HL-60 (cell line): ENCODE measurements at regions not wholly inside any gene's neighbourhood (a gene's known extent, or its start where the extent isn't known, plus 50 kb on each side); places are given as distances from the start of the nearest gene placed in this dataset.

Experiments
- DNase-seq, 2 experiments: peaks; one replicate each; pipeline ENCODE4 v3.0.0-alpha.2; 2010 to 2020; ENCODE audit warnings: low read depth in 1 of 2, low spot score in 1 of 2
- H3K27ac ChIP-seq: fragments of 250-450 bp; sonication (Bioruptor Pico); replicated peaks from 2 replicates; pipeline ENCODE4 v1.5.1; 2020; ENCODE audit warnings: mild to moderate bottlenecking, moderate library complexity
- H3K27me3 ChIP-seq: fragments of 250-450 bp; sonication (Bioruptor Pico); 2 replicates; pipeline ENCODE4 v1.5.1; 2021; ENCODE audit warnings: mild to moderate bottlenecking, moderate library complexity; ENCODE audit not compliant: insufficient read depth, poor library complexity, severe bottlenecking
- H3K4me3 ChIP-seq: replicated peaks from 2 replicates; pipeline ENCODE4 v1.5.1; 2011; ENCODE audit warnings: mild to moderate bottlenecking, control low read depth, low read length; ENCODE audit not compliant: insufficient read depth
- CTCF ChIP-seq: IDR thresholded peaks from one replicate; pipeline ENCODE4 v1.5.1; 2011; ENCODE audit warnings: low read length, control low read depth, inconsistent platforms; ENCODE audit not compliant: insufficient read depth
- GABPA ChIP-seq: IDR thresholded peaks from 2 replicates; pipeline ENCODE4 v1.6.1; 2012; ENCODE audit warnings: low read depth
- POLR2AphosphoS5 ChIP-seq: IDR thresholded peaks from 2 replicates; pipeline ENCODE4 v1.6.1; 2012; ENCODE audit warnings: low read depth
- REST ChIP-seq: IDR thresholded peaks from 2 replicates; pipeline ENCODE4 v1.6.1; 2012; ENCODE audit warnings: low read depth; ENCODE audit not compliant: insufficient replicate concordance
- SPI1 ChIP-seq: IDR thresholded peaks from 2 replicates; pipeline ENCODE4 v1.6.1; 2012; ENCODE audit warnings: low read depth, mild to moderate bottlenecking, borderline replicate concordance

- Histone ChIP-seq H3K27me3 (no peaks in the 10 kb centered on the region), H3K27ac (no peak overlapping the region), H3K4me3 (no peak overlapping the region)
- TF ChIP-seq SPI1 (no peak), CTCF (no peak), REST (no peak), GABPA (no peak), POLR2AphosphoS5 (no peak)
- no peak for DNase-seq
Observed at GRCh38 chr21:20811702-20812101, 186.5 kb upstream of the NCAM2 start.

- Histone ChIP-seq H3K27ac (no peak overlapping the region), H3K27me3 (no peaks in the 10 kb centered on the region), H3K4me3 (no peak overlapping the region)
- no peak for TF ChIP-seq REST
- no peak for TF ChIP-seq GABPA
- DNase-seq = no peak
Observed at GRCh38 chr21:20814090-20814489, 184.1 kb upstream of the NCAM2 start.

GRCh38 chr21:20822666-20823065, 175.5 kb upstream of the NCAM2 start:
- Histone ChIP-seq H3K27ac (no peak overlapping the region), H3K4me3 (no peak overlapping the region), H3K27me3 (no peaks in the 10 kb centered on the region)
- no peak for DNase-seq
- TF ChIP-seq SPI1 (no peak), POLR2AphosphoS5 (no peak), REST (no peak), GABPA (no peak), CTCF (no peak)

- TF ChIP-seq POLR2AphosphoS5 = no peak
- no peak for TF ChIP-seq CTCF
- no peak for TF ChIP-seq SPI1
- Histone ChIP-seq H3K27me3 (no peaks in the 10 kb centered on the region), H3K27ac (no peak overlapping the region), H3K4me3 (no peak overlapping the region)
- DNase-seq = no peak
Observed at GRCh38 chr21:20852866-20853265, 145.3 kb upstream of the NCAM2 start.
